Activated CD8-positive, alpha-beta memory T cell treated with anti-CD3 and anti-CD28 coated beads, Interleukin-2, amount 50 U/mL, for 4 hours (primary cell): ENCODE measurements at regions not wholly inside any gene's neighbourhood (a gene's known extent, or its start where the extent isn't known, plus 50 kb on each side); places are given as distances from the start of the nearest gene placed in this dataset.

Experiments
- DNase-seq: peaks from one replicate; pipeline ENCODE4 v3.0.0-alpha.2; 2020

GRCh38 chr3:194219826-194220410 is 84.0 kb downstream of the HES1 start:
- DNase-seq: no peak

- no peak for DNase-seq
Observed at GRCh38 chr3:194220901-194221326, 85.0 kb downstream of the HES1 start.

- DNase-seq: no peak
Observed at GRCh38 chr3:194221336-194221735, 85.4 kb downstream of the HES1 start.

GRCh38 chr3:194223951-194224350 is 88.0 kb downstream of the HES1 start:
- no peak for DNase-seq

- DNase-seq: no peak
Observed at GRCh38 chr3:194224471-194225417, 88.8 kb downstream of the HES1 start.

GRCh38 chr3:194225418-194225812 is 89.5 kb downstream of the HES1 start:
- no peak for DNase-seq

- DNase-seq: no peak
Observed at GRCh38 chr3:194225988-194226663, 90.2 kb downstream of the HES1 start.

GRCh38 chr3:194231929-194232832 is 96.2 kb downstream of the HES1 start:
- DNase-seq: no peak

GRCh38 chr3:194233150-194233549 is 97.2 kb downstream of the HES1 start:
- no peak for DNase-seq

- no peak for DNase-seq
Observed at GRCh38 chr3:194235160-194235559, 99.2 kb downstream of the HES1 start.

GRCh38 chr3:194237110-194237509 is 101.2 kb downstream of the HES1 start:
- DNase-seq: no peak

- no peak for DNase-seq
Observed at GRCh38 chr3:194240766-194241165, 104.8 kb downstream of the HES1 start.

GRCh38 chr3:194243172-194243837 is 107.4 kb downstream of the HES1 start:
- no peak for DNase-seq

GRCh38 chr3:194244167-194244566 is 107.0 kb downstream of the CPN2 start:
- no peak for DNase-seq

GRCh38 chr3:194245474-194245873 is 105.7 kb downstream of the CPN2 start:
- no peak for DNase-seq

- DNase-seq: no peak
Observed at GRCh38 chr3:194245975-194246561, 105.1 kb downstream of the CPN2 start.

- DNase-seq: no peak
Observed at GRCh38 chr3:194246709-194247349, 104.3 kb downstream of the CPN2 start.

GRCh38 chr3:194247350-194247740 is 103.8 kb downstream of the CPN2 start:
- no peak for DNase-seq

GRCh38 chr3:194249323-194250097 is 101.6 kb downstream of the CPN2 start:
- DNase-seq: no peak
